HT1080 (cell line): ENCODE measurements at regions not wholly inside any gene's neighbourhood (a gene's known extent, or its start where the extent isn't known, plus 50 kb on each side); places are given as distances from the start of the nearest gene placed in this dataset. TPM values are rescaled to one million over a fixed set of nuclear protein-coding genes. Genes with fewer than 3 reads are reported as not detected.

Experiments
- DNase-seq: peaks from one replicate; pipeline ENCODE4 v3.0.0-alpha.2; 2015; ENCODE audit warnings: low read depth
- small RNA-seq: library from RNA; depleted of rRNA; stranded (forward); fragments of <200 nt; gene quantifications from one replicate; pipeline ENCODE3, GENCODE V24; 2014

GRCh38 chr4:119715490-119716445 is 87.2 kb upstream of the PDE5A start:
- DNase-seq = no peak

- no peak for DNase-seq
Measured at GRCh38 chr4:119709418-119709817, 80.8 kb upstream of the PDE5A start.

- DNase-seq = no peak
Measured at GRCh38 chr4:119707336-119707735, 78.7 kb upstream of the PDE5A start.

GRCh38 chr4:119706804-119707203 is 78.2 kb upstream of the PDE5A start:
- no peak for DNase-seq

GRCh38 chr4:119697887-119698393 is 69.3 kb upstream of the PDE5A start:
- no peak for DNase-seq

- DNase-seq = no peak
Measured at GRCh38 chr4:119696963-119697362, 68.4 kb upstream of the PDE5A start.

- DNase-seq = no peak
Measured at GRCh38 chr4:119695216-119695615, 66.6 kb upstream of the PDE5A start.

GRCh38 chr4:119693126-119693525 is 64.5 kb upstream of the PDE5A start:
- no peak for DNase-seq

GRCh38 chr4:119692001-119692400 is 63.4 kb upstream of the PDE5A start:
- DNase-seq = no peak

- no peak for DNase-seq
Measured at GRCh38 chr4:119690871-119691270, 62.3 kb upstream of the PDE5A start.

GRCh38 chr4:119688446-119688845 is 59.8 kb upstream of the PDE5A start:
- DNase-seq = no peak

- no peak for DNase-seq
Measured at GRCh38 chr4:119684463-119684862, 55.9 kb upstream of the PDE5A start.

GRCh38 chr4:119683518-119683917 is 54.9 kb upstream of the PDE5A start:
- no peak for DNase-seq

GRCh38 chr4:119682099-119682498 is 53.5 kb upstream of the PDE5A start:
- DNase-seq = no peak

- DNase-seq = no peak
Measured at GRCh38 chr4:119679251-119679650, 50.6 kb upstream of the PDE5A start.

GRCh38 chr4:119678761-119679160 is 50.2 kb upstream of the PDE5A start:
- DNase-seq = peak; percentile 18

Small RNAs in the stretch of these regions (small RNA-seq; reads per million reads assigned to genes)
- not detected for gene RF00019
